GM12878 (cell line): ENCODE measurements at regions not wholly inside any gene's neighbourhood (a gene's known extent, or its start where the extent isn't known, plus 50 kb on each side); places are given as distances from the start of the nearest gene placed in this dataset.

Experiments
- ATAC-seq: fragments of 200-7000 bp; cut with Tn5 transposase; 3 replicates; pipeline ENCODE4 v1.9.1; 2020; ENCODE audit warnings: mild to moderate bottlenecking, moderate library complexity
- BruUV-seq: library from RNA; stranded (reverse); fragments of 400-500 nt; replicated peaks from 2 replicates; lab custom pipeline; 2021; lab: Mats Ljungman, UMichigan
- CTCF ChIA-PET: fragments of 300-600 bp; sonication (Branson Sonifier 250); formaldehyde crosslinking; extraction: SDS; loops from one replicate; lab custom pipeline; 2021; ENCODE audit warnings: inconsistent platforms; lab: Yijun Ruan, JAX
- POLR2A ChIA-PET: fragments of 350-600 bp; formaldehyde crosslinking; extraction: SDS; loops from one replicate; lab custom pipeline; 2021; ENCODE audit warnings: inconsistent platforms; lab: Charles Lee
- RAD21 ChIA-PET: fragments of 300-600 bp; sonication (Branson Sonifier 250); formaldehyde crosslinking; loops from one replicate; lab custom pipeline; 2023; ENCODE audit warnings: antibody characterized with exemption; ENCODE audit not compliant: unreplicated experiment; lab: Charles Lee
- SMC1A ChIA-PET: fragments of 300-600 bp; sonication (Branson Sonifier 250); formaldehyde crosslinking; loops from one replicate; lab custom pipeline; 2023; ENCODE audit not compliant: unreplicated experiment, uncharacterized antibody; lab: Charles Lee
- DNase-seq: peaks from one replicate; pipeline ENCODE4 v3.0.0-alpha.2; 2011; ENCODE audit warnings: low read depth, low spot score
- FAIRE-seq: peaks from 3 replicates; lab custom pipeline; 2011; peaks lifted over from hg19 to GRCh38; lab: Jason Lieb, UNC
- H2AFZ ChIP-seq: 2 replicates; pipeline ENCODE4 v1.6.0; 2011; ENCODE audit warnings: low read depth, low read length, control low read depth; ENCODE audit not compliant: control insufficient read depth
- H3K27ac ChIP-seq: 2 replicates; pipeline ENCODE4 v1.5.1; 2011; ENCODE audit warnings: control low read depth; ENCODE audit not compliant: control insufficient read depth, insufficient read depth
- H3K27me3 ChIP-seq, 2 experiments: replicated peaks in 1 of 2; 2 replicates each; pipeline versions ENCODE4 v1.6.0 to v1.6.1; 2011; ENCODE audit warnings: low read length in 1 of 2; ENCODE audit not compliant: control insufficient read depth in 2 of 2, insufficient read depth in 2 of 2
- H3K36me3 ChIP-seq, 2 experiments: 2 replicates each; pipeline ENCODE4 v1.5.1; 2011; ENCODE audit warnings: low read length in 1 of 2; ENCODE audit not compliant: control insufficient read depth in 2 of 2, insufficient read depth in 2 of 2
- H3K4me1 ChIP-seq: 2 replicates; pipeline ENCODE4 v1.6.1; 2011; ENCODE audit warnings: mild to moderate bottlenecking, low read length, moderate library complexity, mixed read lengths; ENCODE audit not compliant: control insufficient read depth, insufficient read depth
- H3K4me2 ChIP-seq: 2 replicates; pipeline ENCODE4 v1.6.0; 2011; ENCODE audit warnings: control low read depth; ENCODE audit not compliant: control insufficient read depth, insufficient read depth
- H3K4me3 ChIP-seq: fragments of 200-600 bp; sonication (generic); 2 replicates; pipeline ENCODE4 v1.5.1; 2016
- H3K79me2 ChIP-seq: 2 replicates; pipeline ENCODE4 v1.6.0; 2011; ENCODE audit warnings: low read length; ENCODE audit not compliant: control insufficient read depth, insufficient read depth
- H3K9ac ChIP-seq: 2 replicates; pipeline ENCODE4 v1.8.0; 2011; ENCODE audit warnings: low read length, control low read depth, mixed read lengths; ENCODE audit not compliant: control insufficient read depth, insufficient read depth
- H3K9me3 ChIP-seq: replicated peaks from 3 replicates; pipeline ENCODE4 v1.5.1; 2011; ENCODE audit warnings: mild to moderate bottlenecking, low read length; ENCODE audit not compliant: control insufficient read depth, insufficient read depth
- H4K20me1 ChIP-seq: 2 replicates; pipeline ENCODE4 v1.6.0; 2011; ENCODE audit not compliant: control insufficient read depth, insufficient read depth
- BMI1 ChIP-seq: fragments of 450-650 bp; IDR thresholded peaks from 2 replicates; pipeline ENCODE4 v1.6.1; 2016; ENCODE audit warnings: mild to moderate bottlenecking, moderate library complexity, borderline replicate concordance
- EED ChIP-seq: sonication (generic); IDR thresholded peaks from 2 replicates; pipeline ENCODE4 v1.6.1; 2016; ENCODE audit warnings: antibody characterized with exemption, low read depth
- ETV6 ChIP-seq, 2 experiments: fragments of 450-650 bp in 1 of 2; IDR thresholded peaks in 1 of 2; conservative IDR thresholded peaks in 1 of 2; 2 replicates each; pipeline ENCODE4 v1.6.1; 2014; ENCODE audit warnings: antibody characterized with exemption in 1 of 2, borderline replicate concordance in 1 of 2, low read depth in 1 of 2, mild to moderate bottlenecking in 1 of 2, moderate library complexity in 1 of 2
- HDAC6 ChIP-seq: fragments of 200-600 bp; sonication (generic); IDR thresholded peaks from one replicate; pipeline ENCODE4 v1.8.0; 2017; ENCODE audit warnings: antibody characterized with exemption; ENCODE audit not compliant: unreplicated experiment
- KAT2A ChIP-seq: conservative IDR thresholded peaks from 2 replicates; pipeline ENCODE4 v1.6.1; 2011; ENCODE audit warnings: low read depth, low read length; ENCODE audit not compliant: control insufficient read depth
- NFIC ChIP-seq: IDR thresholded peaks from 2 replicates; pipeline ENCODE4 v1.6.1; 2012; ENCODE audit warnings: low read depth, mild to moderate bottlenecking, inconsistent platforms, low read length, moderate library complexity
- TARDBP ChIP-seq: IDR thresholded peaks from 2 replicates; pipeline ENCODE4 v1.6.1; 2016; ENCODE audit warnings: borderline replicate concordance
- WGBS: methylation state at CpG from one replicate; pipeline ENCODE4 v1.1.6; 2016; ENCODE audit warnings: low lambda C conversion rate; ENCODE audit not compliant: insufficient replicate concordance, insufficient coverage; ENCODE audit errors: missing lambda C conversion rate; 5-methylcytosine and 5-hydroxymethylcytosine counted together
- in situ Hi-C: fragments of 300-500 bp; cut with MboI; formaldehyde crosslinking; loops from 9 replicates; pipeline ENCODE4 v1.14.3; 2018; ENCODE audit warnings: mixed read lengths
- intact Hi-C: fragments of 100-400 bp; cut with micrococcal nuclease; formaldehyde crosslinking; loops from one replicate; pipeline ENCODE4 v1.14.2; 2022; ENCODE audit not compliant: unreplicated experiment
- TF ChIP-seq, protein P1 (sequence below): fragments of 450-650 bp; IDR thresholded peaks from 2 replicates; pipeline ENCODE4 v1.6.1; 2018; ENCODE audit warnings: borderline replicate concordance, mild to moderate bottlenecking; ENCODE audit not compliant: partially characterized antibody
- TF ChIP-seq, protein P2 (sequence below): fragments of 450-650 bp; formaldehyde crosslinking; IDR thresholded peaks from 2 replicates; pipeline ENCODE4 v1.5.0; 2022; ENCODE audit warnings: mild to moderate bottlenecking, missing genetic modification characterization
- TF ChIP-seq, protein P3 (sequence below): IDR thresholded peaks from 2 replicates; pipeline ENCODE4 v1.6.1; 2011; ENCODE audit warnings: borderline replicate concordance, low read depth, mild to moderate bottlenecking, moderate library complexity, low read length; ENCODE audit not compliant: insufficient read depth, poor library complexity, severe bottlenecking

DNA sequence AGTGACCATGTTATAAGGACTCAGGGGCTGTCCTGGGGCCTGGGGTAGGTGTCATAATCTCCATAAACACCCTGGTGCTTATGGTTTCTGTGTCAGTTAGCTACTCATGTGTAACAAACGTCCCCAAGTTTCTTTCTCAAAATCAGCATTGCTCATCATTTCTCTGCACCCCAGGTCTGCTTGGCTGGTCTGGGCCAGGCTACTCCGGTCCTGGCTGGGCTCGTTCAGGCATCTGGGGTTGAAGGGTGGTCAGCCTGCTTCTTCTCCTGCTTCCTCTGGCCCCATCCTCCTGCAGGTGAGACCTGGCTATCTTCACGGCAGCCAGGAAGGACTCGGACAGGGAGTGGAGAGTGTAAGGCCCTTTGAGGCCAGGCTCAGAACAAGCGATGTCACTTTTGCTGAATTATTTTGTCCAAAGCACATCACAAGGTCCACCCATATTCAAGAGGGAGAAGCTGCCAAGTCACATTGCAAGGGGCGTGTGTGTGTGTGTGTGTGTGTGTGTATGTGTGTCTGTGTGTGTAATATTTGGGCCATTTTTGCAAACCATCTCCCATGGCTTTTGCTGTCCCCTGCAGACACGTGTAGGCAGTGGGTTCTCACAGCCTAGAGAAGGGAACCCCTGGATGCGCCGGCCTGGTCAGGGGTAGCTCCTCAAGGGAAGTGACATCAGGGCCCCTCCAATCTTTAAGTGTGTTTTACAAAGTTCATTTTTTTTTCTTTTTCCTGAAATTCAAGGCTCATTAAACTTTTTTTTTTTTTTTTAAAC is 535.8 kb downstream of the TBC1D22A start (continued):
- TF ChIP-seq, protein P1, sequence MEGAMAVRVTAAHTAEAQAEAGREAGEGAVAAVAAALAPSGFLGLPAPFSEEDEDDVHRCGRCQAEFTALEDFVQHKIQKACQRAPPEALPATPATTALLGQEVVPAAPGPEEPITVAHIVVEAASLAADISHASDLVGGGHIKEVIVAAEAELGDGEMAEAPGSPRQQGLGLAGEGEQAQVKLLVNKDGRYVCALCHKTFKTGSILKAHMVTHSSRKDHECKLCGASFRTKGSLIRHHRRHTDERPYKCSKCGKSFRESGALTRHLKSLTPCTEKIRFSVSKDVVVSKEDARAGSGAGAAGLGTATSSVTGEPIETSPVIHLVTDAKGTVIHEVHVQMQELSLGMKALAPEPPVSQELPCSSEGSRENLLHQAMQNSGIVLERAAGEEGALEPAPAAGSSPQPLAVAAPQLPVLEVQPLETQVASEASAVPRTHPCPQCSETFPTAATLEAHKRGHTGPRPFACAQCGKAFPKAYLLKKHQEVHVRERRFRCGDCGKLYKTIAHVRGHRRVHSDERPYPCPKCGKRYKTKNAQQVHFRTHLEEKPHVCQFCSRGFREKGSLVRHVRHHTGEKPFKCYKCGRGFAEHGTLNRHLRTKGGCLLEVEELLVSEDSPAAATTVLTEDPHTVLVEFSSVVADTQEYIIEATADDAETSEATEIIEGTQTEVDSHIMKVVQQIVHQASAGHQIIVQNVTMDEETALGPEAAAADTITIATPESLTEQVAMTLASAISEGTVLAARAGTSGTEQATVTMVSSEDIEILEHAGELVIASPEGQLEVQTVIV, result no peak
- TF ChIP-seq BMI1, result no peak
- TF ChIP-seq EED, result no peak

DNA sequence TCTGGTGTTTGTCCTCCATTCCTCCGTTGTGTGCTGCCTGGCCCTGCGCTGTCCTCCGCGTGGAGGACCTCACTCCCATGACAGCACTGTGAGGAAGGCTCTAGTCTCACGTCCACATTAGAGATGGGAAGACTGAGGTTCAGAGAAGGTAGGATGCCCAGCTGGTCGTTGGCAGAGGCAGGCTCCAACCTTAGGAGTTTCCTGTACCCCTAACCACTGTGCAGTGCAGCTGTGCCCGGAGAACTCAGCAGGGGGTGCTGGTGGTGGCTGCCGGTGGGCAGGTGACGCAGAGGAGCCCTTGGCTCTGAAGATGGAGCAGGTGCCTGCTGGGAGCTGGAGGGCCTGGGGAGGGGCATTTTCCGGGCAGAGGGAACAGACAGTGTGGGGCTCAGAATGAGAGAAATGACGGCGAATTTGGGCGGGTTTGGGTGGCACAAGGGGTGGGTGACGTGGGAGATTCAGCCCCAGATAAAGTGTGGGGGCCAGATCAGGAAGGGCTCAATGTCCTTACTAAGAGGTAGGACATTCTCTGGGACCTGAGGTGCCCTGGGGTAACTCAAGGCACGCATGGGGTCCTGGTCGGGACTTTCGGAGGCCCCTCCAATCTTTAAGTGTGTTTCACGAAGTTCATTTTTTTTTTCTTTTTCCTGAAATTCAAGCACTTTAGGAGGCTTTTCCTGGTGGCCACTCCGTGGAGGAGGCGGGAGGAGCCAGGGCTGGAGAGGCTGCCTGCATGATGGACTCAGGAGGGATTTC is 535.0 kb downstream of the TBC1D22A start:
- BruUV-seq, result no TSS peak

More for the DNA sequence above, 535.0 kb downstream of the TBC1D22A start:
- Histone ChIP-seq H3K4me2 (no peak overlapping the region), H3K9ac (no peak overlapping the region), H3K27ac (no peak overlapping the region), H2AFZ (no peak overlapping the region), H3K27me3 (no peaks in the 10 kb centered on the region), H3K4me1 (no peaks in the 10 kb centered on the region), H3K36me3 (no peaks in the 10 kb centered on the region), H3K4me3 (no peak overlapping the region), H3K9me3 (no peaks in the 10 kb centered on the region; the same call in 2 of the 3 replicates), H3K79me2 (no peaks in the 10 kb centered on the region), H4K20me1 (no peaks in the 10 kb centered on the region)
- DNase-seq (no peak), FAIRE-seq (no peak), ATAC-seq (no peak)
- ChIA-PET RAD21 (no interaction called here), SMC1A (no interaction called here), CTCF (no interaction called here), POLR2A (no interaction called here)
- 48% methylated on average over 20 of the region's 20 CpGs for WGBS
- TF ChIP-seq KAT2A (no peak), TARDBP (no peak), NFIC (no peak), ETV6 (conservative IDR thresholded peaks at IDR 0.05 in 1 of 2, IDR thresholded peaks at IDR 0.05 in 1 of 2; ENCODE audit: borderline replicate concordance in 1 of 2, low read depth in 1 of 2) (no peak), HDAC6 (no peak)
- TF ChIP-seq, protein P2, sequence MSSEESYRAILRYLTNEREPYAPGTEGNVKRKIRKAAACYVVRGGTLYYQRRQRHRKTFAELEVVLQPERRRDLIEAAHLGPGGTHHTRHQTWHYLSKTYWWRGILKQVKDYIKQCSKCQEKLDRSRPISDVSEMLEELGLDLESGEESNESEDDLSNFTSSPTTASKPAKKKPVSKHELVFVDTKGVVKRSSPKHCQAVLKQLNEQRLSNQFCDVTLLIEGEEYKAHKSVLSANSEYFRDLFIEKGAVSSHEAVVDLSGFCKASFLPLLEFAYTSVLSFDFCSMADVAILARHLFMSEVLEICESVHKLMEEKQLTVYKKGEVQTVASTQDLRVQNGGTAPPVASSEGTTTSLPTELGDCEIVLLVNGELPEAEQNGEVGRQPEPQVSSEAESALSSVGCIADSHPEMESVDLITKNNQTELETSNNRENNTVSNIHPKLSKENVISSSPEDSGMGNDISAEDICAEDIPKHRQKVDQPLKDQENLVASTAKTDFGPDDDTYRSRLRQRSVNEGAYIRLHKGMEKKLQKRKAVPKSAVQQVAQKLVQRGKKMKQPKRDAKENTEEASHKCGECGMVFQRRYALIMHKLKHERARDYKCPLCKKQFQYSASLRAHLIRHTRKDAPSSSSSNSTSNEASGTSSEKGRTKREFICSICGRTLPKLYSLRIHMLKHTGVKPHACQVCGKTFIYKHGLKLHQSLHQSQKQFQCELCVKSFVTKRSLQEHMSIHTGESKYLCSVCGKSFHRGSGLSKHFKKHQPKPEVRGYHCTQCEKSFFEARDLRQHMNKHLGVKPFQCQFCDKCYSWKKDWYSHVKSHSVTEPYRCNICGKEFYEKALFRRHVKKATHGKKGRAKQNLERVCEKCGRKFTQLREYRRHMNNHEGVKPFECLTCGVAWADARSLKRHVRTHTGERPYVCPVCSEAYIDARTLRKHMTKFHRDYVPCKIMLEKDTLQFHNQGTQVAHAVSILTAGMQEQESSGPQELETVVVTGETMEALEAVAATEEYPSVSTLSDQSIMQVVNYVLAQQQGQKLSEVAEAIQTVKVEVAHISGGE (CRISPR knock-in tag), result no peak
- TF ChIP-seq, protein P3, sequence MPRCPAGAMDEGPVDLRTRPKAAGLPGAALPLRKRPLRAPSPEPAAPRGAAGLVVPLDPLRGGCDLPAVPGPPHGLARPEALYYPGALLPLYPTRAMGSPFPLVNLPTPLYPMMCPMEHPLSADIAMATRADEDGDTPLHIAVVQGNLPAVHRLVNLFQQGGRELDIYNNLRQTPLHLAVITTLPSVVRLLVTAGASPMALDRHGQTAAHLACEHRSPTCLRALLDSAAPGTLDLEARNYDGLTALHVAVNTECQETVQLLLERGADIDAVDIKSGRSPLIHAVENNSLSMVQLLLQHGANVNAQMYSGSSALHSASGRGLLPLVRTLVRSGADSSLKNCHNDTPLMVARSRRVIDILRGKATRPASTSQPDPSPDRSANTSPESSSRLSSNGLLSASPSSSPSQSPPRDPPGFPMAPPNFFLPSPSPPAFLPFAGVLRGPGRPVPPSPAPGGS, result no peak
- in situ Hi-C loops, result no loop called here
- intact Hi-C loops, result no loop called here
